GM18498 (cell line): ENCODE measurements at regions not wholly inside any gene's neighbourhood (a gene's known extent, or its start where the extent isn't known, plus 50 kb on each side); places are given as distances from the start of the nearest gene placed in this dataset.
"Not testable (repeated sequence)": the region's sequence is repeated elsewhere in the genome, so short reads cannot be mapped to it uniquely, and the experiment has no call there.

Experiments
- ATAC-seq: cut with Tn5 transposase; IDR thresholded peaks from one replicate; pipeline ENCODE4 v1.9.1; 2021; ENCODE audit warnings: mild to moderate bottlenecking, moderate library complexity; ENCODE audit not compliant: unreplicated experiment

DNA sequence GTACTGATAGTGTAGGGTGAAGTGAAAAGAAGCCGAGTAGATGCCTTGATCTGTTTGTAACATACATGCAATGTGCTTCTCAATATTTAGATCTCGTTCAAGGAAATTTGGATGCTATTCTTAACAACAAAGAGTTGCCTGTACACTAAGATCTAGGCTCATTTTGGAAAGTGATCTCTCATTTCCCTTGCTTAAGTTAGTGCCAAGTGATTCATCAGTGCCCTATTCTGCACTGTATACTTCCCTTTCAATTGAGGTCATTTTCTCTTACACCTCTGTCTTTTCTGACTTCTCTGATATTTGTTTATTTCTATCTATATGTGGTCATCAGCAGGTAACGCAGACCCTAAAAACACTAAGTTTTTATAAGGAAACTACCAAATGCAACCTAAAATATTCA is 528.6 kb upstream of the PTPRD start:
- no peak for ATAC-seq

DNA sequence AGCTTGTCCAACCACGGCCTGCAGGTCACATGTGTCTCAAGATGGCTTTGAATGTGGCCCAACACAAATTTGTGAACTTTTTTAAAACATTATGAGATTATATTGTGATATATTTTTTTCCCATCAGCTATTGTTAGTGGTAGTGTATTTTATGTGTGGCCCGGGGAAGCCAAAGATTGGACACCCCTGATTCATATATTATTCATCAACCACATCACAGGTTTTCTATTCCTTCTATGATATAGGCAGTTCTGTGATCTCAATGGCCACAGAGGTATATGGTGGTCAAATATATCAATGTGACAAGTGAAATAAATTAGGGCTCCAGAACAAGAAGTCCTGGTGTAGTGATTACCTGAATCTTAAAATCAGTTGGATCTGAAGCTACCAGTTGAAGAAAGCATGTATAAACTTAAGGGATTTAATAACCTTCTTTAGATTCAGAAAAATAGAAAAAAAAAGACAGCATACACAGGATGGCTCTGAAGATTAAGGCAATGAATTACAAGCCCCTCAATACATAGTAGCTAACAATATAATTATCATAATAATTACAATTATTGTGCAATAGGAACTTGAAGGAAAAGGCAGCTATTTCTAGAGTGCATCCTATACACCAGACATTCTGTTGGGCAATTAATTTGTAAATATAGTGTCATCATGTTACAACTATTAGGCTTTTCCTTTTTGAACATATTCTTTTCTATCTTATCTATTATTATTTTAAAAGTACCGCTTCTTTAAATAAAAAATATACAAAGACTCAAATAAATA is 530.4 kb upstream of the PTPRD start:
- ATAC-seq = no peak

DNA sequence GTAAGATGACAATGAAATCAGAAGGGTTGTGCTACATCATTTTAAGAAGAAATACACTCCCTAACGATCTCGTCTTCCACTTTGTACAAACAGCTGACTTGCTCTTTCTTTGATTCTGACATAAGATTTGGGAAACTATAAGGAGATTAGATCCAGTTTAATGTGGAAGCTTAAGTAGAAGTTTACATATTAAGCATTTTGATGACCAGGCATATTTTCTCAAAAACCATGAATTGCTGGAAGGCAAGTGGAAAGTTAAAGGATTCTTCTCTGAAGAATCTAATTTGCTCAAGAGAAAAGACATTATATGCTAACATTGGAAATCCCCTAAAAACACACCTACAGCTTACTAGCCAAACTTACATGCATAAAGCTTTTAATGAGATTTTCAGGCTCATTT is 531.9 kb upstream of the PTPRD start:
- no peak for ATAC-seq

GRCh38 chr9:11148189-11148588 is 535.4 kb upstream of the PTPRD start:
- no peak for ATAC-seq

GRCh38 chr9:11149065-11149464 is 536.3 kb upstream of the PTPRD start:
- ATAC-seq = no peak

DNA sequence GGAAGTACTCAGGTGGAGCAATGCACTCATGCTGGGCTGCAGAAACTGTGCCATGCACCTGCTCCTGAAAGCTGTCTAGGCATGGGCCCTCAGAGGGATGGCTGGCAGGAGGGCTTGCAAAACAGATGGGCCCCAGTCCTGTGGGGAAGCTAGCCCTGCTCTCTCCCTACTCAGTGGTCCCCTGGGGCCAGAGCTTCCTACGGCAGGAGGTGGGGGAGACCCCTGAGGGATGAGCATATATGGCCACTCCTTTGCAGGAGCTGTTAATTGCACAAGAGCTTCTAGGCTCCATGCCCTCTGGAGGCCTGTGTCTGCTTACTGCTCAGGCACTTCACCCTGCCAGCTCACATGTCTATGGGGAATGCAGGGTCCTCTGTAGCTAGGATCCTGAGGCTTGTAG is 545.3 kb upstream of the PTPRD start:
- ATAC-seq = no peak

DNA sequence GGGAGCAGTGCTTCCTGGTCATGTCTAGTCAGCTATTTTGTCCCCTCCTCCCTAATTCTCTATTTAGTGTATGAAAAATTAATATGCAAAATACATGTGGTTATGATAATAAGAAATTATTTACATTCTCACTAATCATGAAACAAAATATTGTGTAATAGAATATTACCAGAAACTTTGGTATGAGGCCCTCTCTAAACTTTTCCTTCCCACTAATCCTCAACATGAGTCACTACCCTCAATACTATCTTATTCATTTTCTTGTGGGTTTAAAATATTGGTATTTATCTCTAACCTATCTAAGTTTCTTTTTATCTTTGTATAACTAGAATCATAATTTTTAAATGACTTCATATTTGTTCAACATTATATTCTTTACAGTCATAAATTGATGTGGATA is 545.9 kb upstream of the PTPRD start:
- no peak for ATAC-seq

- no peak for ATAC-seq
These were observed 546.6 kb upstream of the PTPRD start for GRCh38 chr9:11159318-11159862.

- ATAC-seq = no peak
These were observed 551.0 kb upstream of the PTPRD start for GRCh38 chr9:11163843-11164242.

DNA sequence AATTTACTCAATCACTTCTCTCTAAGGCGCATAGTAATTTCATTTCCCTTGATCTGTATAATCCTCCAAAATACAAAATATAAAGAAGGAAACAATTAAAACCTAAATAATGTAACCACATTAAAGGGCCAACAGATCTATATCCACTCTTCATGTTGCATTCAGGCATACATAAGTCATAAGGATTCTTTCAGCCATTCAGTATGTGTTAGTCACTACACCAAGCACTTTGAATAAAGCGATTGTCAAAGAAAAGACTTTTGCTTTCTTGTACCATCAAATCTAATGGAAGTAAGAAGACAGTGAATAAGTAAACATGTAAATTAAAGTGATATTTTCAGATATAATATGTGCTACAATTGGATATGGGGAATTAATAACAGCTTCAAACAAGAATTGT is 569.2 kb upstream of the PTPRD start:
- ATAC-seq = no peak

DNA sequence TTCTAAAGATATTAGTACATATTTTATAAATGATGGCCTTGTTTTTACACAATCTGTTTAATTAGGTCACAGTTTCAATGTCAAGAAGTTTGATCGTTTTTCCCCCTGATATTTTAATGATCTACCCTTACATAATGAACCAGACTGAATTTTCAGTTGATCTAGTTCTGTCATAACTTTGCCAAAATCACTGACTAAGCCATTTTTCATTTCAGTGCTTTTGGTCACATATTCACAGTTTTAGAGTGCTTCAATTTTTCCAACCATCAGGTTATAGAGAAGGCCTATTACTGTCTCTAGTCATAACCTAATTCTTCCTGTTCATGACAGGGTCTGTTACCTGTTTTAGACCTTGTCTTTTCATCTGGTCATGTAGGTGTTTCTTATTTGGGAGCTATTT is 577.9 kb upstream of the PTPRD start:
- ATAC-seq = no peak

GRCh38 chr9:11192993-11193392 is 580.2 kb upstream of the PTPRD start:
- ATAC-seq = no peak

DNA sequence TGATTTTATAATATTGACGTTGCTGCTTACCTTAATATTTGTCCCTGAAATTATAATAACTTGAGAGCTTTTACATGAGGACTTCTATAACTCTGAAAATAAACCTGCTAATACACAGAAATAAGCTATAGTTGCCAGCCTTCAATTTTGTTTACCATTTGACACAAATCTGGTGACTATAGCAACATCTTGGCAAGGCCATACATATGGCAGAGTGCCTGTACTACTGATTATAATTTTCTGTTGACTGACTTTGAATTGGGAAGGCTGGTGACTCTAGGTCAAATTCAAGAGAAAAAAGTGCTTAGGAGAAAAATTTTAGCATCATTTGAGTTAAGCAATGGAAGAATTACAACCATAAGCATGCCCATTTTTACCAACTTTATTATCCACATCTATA is 581.4 kb upstream of the PTPRD start:
- ATAC-seq = no peak

GRCh38 chr9:11196840-11197365 is 584.1 kb upstream of the PTPRD start:
- ATAC-seq = not testable (repeated sequence)

- no peak for ATAC-seq
These were observed 586.5 kb upstream of the PTPRD start for GRCh38 chr9:11199335-11199734.

DNA sequence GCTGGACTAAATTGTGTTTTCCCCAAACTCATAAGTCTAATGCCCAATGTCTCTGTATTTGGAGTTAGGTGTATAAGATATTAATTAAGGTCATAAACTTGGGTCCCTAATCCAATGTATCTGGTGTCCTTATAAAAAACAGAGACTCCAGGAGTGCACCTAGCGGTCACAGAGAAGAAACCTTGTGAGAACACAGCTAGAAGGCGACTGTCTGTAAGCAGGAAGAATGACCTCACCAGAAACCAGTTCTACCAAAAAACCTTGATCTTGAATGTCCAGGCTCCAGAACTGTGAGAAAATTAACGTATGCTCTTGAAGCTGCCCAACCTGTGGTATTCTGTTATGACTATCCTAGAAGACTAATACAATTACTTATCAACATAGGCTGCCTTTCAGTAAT is 591.7 kb upstream of the PTPRD start:
- no peak for ATAC-seq

- ATAC-seq = no peak
These were observed 594.1 kb upstream of the PTPRD start for GRCh38 chr9:11206925-11207324.

DNA sequence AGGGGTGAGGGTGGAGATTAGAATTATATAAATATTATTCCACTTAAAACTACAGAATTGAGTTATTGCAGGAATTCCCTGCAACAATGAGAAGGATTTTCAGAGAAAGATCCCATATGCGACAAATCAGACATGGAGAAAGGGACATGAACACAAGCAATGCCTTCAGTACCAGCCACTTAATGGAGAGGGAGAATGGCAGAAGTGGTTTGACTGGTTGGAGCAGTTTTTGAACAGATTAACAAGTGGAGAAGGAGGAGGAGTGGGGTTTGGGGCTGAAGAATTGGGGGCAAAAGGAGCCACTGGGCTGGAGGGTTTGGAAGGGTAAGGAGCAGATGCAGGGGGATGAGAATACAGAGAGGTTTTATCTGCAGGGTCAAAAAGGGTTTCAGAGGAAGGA is 620.9 kb upstream of the PTPRD start:
- ATAC-seq = no peak

DNA sequence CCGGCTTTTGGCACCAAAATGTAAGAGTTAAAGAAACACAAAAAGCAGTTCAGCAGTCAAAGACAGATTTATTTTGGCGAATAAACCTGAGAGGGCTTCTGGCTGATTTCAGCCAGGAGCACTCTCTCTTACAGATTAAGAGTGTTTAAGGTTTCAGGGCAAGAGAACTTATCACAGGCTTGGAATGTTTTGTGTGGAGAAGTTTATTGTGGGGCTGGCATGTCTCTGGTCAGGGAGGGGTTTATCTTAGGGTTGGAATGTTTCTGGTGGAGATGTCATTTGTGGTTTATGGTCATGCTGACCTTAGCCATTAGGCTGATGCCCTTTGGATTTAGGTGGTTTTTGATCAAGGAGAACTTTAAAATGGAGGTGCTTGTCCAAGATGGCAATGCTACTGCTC is 622.3 kb upstream of the PTPRD start:
- ATAC-seq = no peak

DNA sequence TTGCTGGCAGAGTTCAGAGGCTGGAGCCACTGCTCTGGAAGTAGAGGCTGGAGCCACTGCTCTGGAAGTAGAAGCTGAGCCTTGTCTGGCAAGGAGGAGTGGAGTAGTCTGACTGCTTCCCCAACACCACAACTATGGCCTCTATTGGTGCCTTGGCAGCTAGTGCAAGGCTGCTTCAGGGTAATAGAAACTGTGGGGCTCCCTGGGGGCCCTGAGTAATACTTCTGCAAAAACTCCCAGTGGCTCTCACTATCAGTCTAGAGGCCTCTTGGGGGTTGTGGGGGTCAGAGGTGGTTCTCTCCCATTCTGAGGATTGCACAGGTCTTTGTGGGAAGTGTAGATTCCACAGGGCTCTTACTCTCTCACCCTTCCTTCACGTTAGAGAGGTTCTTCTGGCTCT is 629.0 kb upstream of the PTPRD start:
- ATAC-seq = no peak

- ATAC-seq = no peak
These were observed 645.2 kb upstream of the PTPRD start for GRCh38 chr9:11257992-11258391.

- no peak for ATAC-seq
These were observed 656.2 kb upstream of the PTPRD start for GRCh38 chr9:11269036-11269435.
